GM18505 (cell line): ENCODE measurements at regions not wholly inside any gene's neighbourhood (a gene's known extent, or its start where the extent isn't known, plus 50 kb on each side); places are given as distances from the start of the nearest gene placed in this dataset.

Source experiments
- ATAC-seq: cut with Tn5 transposase; IDR thresholded peaks from one replicate; pipeline ENCODE4 v1.9.1; 2021; ENCODE audit not compliant: unreplicated experiment
- POLR2A ChIP-seq: IDR thresholded peaks from 4 replicates; pipeline ENCODE4 v1.6.1; 2011; ENCODE audit warnings: borderline replicate concordance; ENCODE audit not compliant: insufficient read depth, insufficient read length; ENCODE audit errors: extremely low read depth

DNA sequence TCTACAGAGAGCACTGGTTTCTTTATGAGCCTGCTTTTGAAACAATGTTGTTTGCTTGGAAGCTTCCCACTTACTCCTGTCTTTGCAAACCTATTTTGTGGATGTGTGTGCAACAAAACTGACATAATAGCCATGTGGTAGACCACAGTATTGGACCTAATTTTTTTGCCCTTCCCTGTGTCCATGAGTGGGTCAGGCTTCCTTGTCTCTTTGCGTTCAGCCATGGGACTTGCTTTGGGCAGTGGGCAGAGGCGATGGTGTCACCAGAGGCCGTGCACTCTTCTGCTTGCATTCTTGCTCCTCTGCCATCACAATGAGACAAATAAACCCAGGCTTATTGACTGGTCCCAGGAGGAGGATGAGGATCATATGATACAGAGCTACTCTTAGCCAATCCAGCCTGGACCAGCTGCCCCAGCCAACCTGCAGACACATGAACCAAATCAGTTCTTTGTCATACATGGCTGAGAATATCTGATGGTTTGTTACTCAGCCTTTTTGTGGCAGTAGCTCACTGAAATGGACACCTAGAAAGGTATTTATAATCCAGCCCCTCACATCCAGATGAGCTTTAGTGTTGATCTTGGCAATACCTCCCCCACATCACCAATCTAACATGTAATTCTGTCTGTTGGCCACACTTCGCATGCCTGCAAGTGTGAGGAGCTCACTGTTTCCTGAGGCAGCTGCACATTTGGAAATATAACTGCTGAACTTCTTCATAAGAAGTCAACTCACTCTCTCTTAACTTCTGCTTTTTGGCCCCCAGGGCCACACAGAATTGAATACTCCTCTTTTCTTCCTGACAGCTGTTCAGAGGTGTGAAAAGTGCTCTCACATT is 427.8 kb upstream of the ZMIZ1 start:
- no peak for ATAC-seq
- no peak for TF ChIP-seq POLR2A

DNA sequence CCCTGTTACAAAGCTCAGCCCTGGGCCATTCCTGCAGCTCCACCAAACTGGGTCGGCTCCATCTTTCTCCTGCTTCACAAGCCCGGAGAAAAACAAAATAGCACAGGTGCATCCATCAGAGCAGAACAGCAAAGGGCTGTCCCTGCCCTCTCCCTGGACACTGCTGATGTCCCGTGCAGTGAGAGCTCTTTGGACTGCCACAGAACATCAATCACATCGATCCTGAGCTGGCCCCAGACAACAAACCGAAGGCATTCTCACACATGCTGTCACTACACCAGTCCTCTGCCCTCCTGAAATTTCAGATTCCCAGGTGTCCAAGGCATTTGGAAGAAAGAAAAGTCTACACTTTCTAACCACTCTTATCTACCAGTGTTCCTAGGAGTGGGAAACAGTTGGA is 427.1 kb upstream of the ZMIZ1 start:
- ATAC-seq, result no peak
- TF ChIP-seq POLR2A, result no peak

DNA sequence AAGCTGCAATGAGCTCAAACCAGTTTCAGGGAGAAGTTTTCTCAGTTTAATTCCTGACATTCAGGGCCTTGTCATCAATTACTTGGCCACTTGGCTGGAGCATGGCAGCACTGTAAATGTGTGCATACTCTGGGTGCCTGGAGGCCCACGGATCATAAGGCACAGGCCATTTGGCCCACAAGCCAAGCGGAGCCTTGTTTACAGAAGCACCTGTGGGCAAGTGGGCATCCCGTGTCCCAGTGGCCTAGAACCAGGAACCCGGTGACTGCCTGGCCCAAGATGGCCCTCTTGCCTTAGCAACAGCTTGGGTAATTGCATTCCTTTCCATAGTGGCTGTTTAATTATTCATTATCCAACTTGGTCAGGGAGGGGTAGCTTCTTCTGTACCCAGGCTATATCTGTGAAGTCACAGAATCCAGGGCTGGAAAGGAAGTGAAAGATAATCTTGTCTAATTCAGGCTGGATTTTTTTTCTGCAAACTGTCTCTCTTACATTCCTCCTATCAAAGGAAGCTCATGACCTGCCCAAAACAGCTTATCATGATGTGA is 426.4 kb upstream of the ZMIZ1 start:
- TF ChIP-seq POLR2A, result no peak
- ATAC-seq, result no peak

DNA sequence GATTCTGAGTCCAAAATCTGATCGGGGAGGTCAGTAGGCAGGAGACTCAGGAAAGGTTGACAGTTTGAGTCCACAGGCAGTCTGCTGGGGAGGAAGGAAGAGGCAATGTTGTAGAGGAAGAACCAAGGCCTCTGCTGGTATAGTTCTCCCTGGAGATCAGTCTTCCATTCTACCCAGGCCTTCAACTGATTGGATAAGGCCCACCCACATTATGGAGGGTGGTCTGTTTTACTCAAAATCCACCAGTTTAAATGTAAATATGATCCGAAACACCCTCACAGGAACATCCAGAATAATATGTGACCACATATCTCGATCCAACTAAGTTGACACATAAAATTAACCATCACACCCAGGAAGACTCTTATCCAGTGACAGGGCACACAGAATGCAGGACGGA is 425.3 kb upstream of the ZMIZ1 start:
- no peak for ATAC-seq
- no peak for TF ChIP-seq POLR2A

DNA sequence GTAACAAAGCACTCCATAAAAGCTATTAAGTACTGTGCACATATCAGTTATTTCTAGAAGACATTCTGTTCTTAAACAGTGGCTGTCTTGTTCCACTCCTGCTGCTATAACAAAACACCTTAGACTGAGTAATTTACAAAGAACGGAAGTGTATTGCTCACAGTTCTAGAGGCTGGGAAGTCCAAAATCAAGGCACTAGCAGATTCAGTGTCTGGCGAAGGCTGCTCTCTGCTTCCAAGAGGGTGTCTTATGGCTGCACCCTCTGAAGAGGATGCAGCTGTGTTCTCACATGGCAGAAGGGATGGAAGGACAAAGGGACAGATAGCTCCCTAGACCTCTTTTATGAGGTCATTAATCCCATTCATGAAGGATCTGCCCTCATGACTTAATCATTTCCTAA is 424.2 kb upstream of the ZMIZ1 start:
- no peak for TF ChIP-seq POLR2A
- no peak for ATAC-seq

DNA sequence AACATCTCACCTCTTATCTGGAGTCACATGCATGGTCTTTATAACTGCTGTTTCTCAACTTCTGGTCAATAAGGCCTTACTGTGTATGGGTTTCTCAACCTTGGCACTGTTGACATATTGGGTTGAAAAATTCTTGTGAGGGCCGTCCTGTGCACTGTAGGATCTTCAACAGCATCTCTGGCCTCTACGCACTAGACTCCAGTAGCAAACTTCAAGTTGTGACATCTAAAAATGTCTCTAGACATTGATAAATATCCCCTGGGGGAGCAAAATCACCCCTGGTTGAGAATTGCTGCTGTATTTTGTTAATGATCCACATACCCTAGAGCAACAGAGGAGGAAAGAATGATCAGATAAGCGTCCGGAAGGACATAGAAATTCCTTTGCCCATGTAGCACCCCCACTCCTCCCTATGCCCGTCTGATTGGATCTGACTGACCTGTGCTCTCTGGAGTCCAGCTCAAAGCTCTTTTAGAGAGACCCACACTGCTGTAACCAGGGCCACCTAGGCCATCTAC is 423.5 kb upstream of the ZMIZ1 start:
- ATAC-seq, result no peak
- TF ChIP-seq POLR2A, result no peak

DNA sequence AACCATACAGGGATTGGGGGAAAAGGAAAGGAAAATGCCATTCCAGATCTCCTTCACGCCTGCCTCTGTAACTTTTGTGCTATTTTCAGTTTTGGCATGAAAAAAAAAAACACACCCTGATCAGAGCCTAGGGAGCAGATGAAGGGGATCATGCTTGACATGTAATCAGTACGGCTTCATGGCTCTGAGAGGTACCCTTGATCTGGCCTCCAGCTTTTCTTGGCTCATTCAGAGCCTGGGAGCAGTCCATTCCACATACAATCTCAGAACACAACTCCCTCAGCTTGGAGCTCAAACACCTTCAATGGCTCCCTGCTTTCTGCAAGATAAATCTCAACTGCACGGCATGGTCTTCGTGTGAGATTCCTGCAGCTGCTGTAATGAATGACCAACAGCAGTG is 422.8 kb upstream of the ZMIZ1 start:
- no peak for TF ChIP-seq POLR2A
- ATAC-seq, result no peak

DNA sequence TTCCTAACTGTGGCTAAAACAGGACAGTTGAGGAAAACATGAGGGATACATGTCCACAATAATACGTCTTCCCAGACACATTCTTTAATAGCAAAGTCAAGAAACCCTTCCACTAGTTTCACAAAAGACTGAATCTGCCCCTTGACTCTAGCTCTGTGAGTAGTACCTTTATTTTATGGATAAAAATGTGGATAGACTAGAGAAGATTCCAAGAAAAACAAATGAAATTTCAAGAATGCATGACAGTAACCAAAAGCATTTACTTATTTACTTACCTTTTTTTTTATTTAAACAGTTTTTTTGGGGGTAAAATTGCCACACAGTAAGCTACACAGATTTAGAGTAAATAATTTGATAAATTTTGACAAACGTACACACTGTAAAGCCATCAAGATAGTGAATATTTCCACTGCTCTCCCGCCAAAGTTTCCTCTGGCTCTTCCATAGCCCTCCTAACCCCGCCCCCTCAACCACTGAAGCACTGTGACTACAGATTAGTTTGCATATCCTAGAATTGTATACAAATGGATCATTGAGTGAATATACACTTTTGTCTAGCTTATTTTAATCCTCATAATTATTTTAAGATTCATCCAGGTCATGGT is 420.4 kb upstream of the ZMIZ1 start:
- no peak for ATAC-seq
- TF ChIP-seq POLR2A, result no peak

DNA sequence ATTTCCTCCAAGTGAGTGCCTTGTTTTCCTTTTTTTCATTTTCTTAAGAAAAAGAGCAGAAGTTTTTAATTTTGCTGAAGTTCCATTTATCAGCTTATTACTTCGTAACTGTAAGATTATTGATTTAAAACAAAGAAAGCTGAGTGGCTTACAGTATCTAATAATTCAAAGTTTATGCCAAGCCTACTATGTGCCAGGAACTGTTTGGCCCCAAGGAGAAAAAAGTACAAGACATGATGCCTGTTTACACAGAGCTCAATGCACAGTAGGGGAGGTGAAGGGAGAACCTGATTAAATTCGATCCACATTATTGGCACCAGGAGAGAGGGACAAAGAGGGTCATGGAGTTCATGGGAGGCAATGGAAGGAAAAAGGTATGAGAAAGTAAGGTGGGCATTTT is 419.3 kb upstream of the ZMIZ1 start:
- TF ChIP-seq POLR2A, result no peak
- no peak for ATAC-seq

DNA sequence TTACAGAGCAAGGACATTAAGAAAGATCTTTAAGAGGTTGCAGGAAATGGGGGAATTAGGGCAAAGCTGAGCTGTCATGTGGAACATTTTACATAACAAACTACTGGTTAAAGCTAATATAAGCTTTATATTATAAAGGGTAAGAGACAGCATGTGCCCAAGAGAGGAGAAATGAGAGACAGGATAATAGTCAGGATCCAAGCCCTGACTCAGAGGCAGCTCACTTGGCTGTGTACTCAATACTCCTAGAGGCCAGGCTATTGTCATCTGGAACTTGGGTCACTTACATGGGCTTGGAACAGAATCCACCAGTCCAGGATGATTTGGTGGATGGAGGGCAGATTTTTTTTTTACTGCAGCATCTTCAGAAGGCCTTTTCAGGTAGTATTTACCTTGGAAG is 418.6 kb upstream of the ZMIZ1 start:
- no peak for TF ChIP-seq POLR2A
- no peak for ATAC-seq

DNA sequence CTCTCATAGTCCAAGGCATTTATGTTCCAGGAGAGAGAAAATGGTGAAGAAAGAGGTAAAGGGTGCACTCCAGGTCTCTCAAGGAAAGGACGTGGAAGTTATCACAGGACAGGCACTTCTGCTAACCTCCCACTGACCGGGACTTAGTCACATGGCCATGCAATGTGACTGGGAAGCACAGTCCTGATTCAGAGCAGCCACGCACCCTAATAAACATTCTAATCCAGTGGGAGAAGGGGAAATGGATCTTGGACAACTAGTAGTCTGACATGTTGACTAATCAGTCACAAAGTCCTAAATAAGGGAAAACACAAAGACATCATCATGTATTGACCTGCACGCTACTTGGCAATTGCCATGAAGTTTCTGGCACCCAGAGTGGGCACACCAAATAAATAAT is 417.5 kb upstream of the ZMIZ1 start:
- no peak for ATAC-seq
- no peak for TF ChIP-seq POLR2A

DNA sequence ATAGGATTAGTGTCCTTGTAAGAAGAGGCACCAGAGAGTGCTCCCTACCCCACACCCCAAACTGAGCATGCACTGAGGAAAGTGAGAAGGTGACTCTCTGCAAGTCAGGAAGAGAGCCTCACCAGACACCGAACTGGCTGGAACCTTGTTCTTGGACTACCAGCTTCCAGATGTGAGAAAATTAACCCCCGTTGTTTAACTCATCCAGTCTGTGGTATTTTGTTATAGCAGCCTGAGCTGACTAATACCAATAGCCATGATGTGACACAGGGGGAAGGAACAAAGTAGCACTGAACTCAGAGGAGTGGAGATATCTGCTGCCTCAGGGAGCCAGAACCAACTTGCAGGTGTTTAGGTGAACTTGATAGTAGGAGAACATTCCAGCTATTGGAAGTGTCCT is 415.2 kb upstream of the ZMIZ1 start:
- ATAC-seq, result no peak
- no peak for TF ChIP-seq POLR2A

DNA sequence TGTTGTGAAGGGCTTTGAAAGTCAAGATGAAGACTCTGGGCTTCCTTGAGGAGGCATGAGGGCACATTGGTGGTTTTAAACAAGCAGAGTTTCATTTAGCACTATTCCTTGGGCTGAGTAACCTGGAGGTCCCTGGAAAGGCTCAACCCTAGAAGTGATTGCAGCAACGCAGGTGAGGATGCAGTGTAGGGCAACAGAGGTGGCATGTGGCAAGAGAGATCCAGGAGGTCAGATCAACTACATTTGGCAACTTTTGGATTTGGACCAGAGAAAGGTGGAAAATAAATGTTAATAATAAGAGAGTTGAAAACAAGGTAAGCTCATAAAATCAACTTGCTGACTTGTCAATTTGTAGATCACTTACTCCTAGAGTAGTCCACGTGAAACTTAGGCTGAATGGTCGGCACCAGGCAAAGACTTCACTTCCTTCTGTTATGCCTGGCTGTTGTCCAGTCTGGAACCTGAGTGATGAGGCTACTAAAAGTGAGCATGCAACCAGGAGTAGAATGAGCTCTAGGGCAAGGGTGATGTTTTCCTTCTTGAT is 414.6 kb upstream of the ZMIZ1 start:
- TF ChIP-seq POLR2A, result no peak
- ATAC-seq, result no peak

DNA sequence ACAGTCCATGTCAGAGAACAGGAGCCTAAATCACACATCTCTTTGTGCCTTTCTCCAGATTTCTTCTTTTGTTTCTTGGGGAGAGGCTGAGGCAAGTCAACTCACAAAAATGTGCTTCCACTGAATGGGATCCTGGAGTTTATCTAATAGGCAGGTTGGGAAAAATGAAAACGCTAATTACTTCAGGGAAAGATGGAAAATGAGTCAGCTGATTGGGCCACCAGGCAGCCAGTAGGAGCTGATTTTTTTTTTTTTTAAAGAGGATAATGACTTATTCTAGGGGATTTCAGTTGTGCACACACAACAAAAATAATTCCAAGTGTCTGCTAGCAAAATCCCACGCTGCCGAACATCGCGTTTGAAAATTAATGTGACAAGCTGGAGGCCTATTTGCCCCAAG is 412.8 kb upstream of the ZMIZ1 start:
- ATAC-seq, result no peak
- TF ChIP-seq POLR2A, result no peak
